Gastroesophageal sphincter (tissue), 4 donors: ENCODE measurements at regions not wholly inside any gene's neighbourhood (a gene's known extent, or its start where the extent isn't known, plus 50 kb on each side); places are given as distances from the start of the nearest gene placed in this dataset.
"Not testable (repeated sequence)": the region's sequence is repeated elsewhere in the genome, so short reads cannot be mapped to it uniquely, and the experiment has no call there.

Experiments
- ATAC-seq: fragments of 150-250 bp; one replicate; pipeline ENCODE4 v1.9.1; 2016; ENCODE audit warnings: mild to moderate bottlenecking, moderate library complexity
- H3K27ac ChIP-seq, 4 donors: fragments of 200-600 bp; sonication (generic) in 3 of 4; 1 replicate in 3 of 4; 2 replicates in 1 of 4; pipeline ENCODE4 v1.5.1; 2016 to 2019
- H3K27me3 ChIP-seq: fragments of 200-600 bp; sonication (generic); one replicate; pipeline ENCODE4 v1.5.1; 2019
- H3K36me3 ChIP-seq, 2 donors: fragments of 200-600 bp; sonication (generic); one replicate each; pipeline ENCODE4 v1.5.1; 2019; ENCODE audit warnings: control low read depth in 1 of 2
- H3K4me1 ChIP-seq, 3 donors: fragments of 200-600 bp; sonication (generic); 1 replicate in 2 of 3; 2 replicates in 1 of 3; pipeline ENCODE4 v1.5.1; 2016 to 2019; ENCODE audit warnings: control low read depth in 2 of 3
- H3K4me3 ChIP-seq, 2 donors: fragments of 200-600 bp; sonication (generic); one replicate each; pipeline ENCODE4 v1.5.1; 2019; ENCODE audit warnings: mild to moderate bottlenecking in 1 of 2, moderate library complexity in 1 of 2
- H3K9me3 ChIP-seq, 3 donors: fragments of 200-600 bp; sonication (generic); one replicate each; pipeline ENCODE4 v1.5.1; 2017 to 2019; ENCODE audit warnings: control low read depth in 2 of 3
- EP300 ChIP-seq: sonication (generic); formaldehyde crosslinking; IDR thresholded peaks from one replicate; pipeline ENCODE4 v1.6.1; 2017; ENCODE audit warnings: antibody characterized with exemption, mild to moderate bottlenecking
- POLR2A ChIP-seq, 2 donors: fragments of 450-650 bp; IDR thresholded peaks; one replicate each; pipeline ENCODE4 v1.6.1; 2017; ENCODE audit warnings: antibody characterized with exemption in 2 of 2, mild to moderate bottlenecking in 2 of 2, moderate library complexity in 1 of 2
- POLR2AphosphoS5 ChIP-seq: sonication (generic); formaldehyde crosslinking; IDR thresholded peaks from one replicate; pipeline ENCODE4 v1.6.1; 2017; ENCODE audit warnings: antibody characterized with exemption
- WGBS, 2 donors: methylation state at CpG; one replicate each; pipeline ENCODE4 v1.1.5; 2018; ENCODE audit warnings: low coverage in 1 of 2; 5-methylcytosine and 5-hydroxymethylcytosine counted together
- TF ChIP-seq, protein P1 (sequence below), 4 experiments: fragments of 200-600 bp in 2 of 4; fragments of 450-650 bp in 2 of 4; sonication (generic) in 1 of 4; IDR thresholded peaks; one replicate each; pipeline ENCODE4 v1.5.1; 2017 to 2019; ENCODE audit warnings: antibody characterized with exemption in 4 of 4, mild to moderate bottlenecking in 2 of 4, moderate library complexity in 2 of 4

DNA sequence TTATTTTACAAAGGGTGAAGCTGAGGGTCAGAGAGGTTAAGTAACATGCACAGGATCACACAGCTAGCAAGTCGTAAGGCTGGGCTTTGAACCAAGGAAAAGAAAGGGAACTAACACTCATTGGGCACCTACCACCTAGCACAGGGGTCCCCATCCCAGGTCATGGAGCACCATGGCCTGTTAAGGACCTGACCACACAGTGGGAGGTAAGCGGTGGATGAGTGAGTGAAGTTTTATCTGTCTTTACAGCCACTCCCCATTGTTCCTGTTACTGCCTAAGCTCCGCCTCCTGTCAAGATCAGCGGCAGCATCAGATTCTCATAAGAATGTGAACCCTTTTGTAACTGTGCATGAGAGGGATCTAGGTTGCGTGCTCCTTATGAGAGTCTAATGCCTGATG, 222.8 kb downstream of the RAB11FIP2 start:
- ATAC-seq: no peak
- Histone ChIP-seq H3K27me3 (peaks cover 13% of the 10 kb centered on the region), H3K4me1 (no peaks in the 10 kb centered on the region), H3K9me3 (no peaks in the 10 kb centered on the region), H3K4me3 (no peak overlapping the region), H3K27ac (no peak overlapping the region), H3K36me3 (no peaks in the 10 kb centered on the region)
- TF ChIP-seq, protein P1, sequence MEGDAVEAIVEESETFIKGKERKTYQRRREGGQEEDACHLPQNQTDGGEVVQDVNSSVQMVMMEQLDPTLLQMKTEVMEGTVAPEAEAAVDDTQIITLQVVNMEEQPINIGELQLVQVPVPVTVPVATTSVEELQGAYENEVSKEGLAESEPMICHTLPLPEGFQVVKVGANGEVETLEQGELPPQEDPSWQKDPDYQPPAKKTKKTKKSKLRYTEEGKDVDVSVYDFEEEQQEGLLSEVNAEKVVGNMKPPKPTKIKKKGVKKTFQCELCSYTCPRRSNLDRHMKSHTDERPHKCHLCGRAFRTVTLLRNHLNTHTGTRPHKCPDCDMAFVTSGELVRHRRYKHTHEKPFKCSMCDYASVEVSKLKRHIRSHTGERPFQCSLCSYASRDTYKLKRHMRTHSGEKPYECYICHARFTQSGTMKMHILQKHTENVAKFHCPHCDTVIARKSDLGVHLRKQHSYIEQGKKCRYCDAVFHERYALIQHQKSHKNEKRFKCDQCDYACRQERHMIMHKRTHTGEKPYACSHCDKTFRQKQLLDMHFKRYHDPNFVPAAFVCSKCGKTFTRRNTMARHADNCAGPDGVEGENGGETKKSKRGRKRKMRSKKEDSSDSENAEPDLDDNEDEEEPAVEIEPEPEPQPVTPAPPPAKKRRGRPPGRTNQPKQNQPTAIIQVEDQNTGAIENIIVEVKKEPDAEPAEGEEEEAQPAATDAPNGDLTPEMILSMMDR (IDR thresholded peaks at IDR 0.05): no peak
- 81 to 82% methylated on average over 4 to 5 of the region's 5 CpGs for WGBS, 2 donors

DNA sequence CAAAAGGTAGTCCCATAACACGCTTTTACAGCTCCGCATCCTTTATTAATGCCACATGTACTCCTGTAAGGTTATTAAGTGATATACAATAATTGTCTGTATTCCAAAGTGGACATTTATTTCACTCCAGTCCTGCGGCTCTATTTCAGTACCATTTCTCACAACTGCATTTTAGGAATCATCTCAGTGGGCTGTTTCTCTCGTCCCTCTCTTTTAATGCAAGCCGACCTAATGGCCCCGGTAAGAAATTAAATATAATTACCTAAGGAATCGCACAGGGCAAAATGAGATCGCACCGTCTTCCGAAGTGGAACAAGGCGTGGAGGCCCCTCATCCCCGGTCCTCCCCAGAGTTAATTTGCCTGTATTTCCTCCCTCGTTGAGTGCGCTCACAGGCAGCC, 216.5 kb downstream of the RAB11FIP2 start:
- TF ChIP-seq, protein P1 (IDR thresholded peaks at IDR 0.05): no peak
- no peaks in the 10 kb centered on the region for H3K36me3 ChIP-seq
- H3K4me3 ChIP-seq: no peak overlapping the region
- no peak overlapping the region for H3K27ac ChIP-seq
- peaks cover 3% of the 10 kb centered on the region for H3K27me3 ChIP-seq
- ATAC-seq: no peak
- H3K4me1 ChIP-seq: no peaks in the 10 kb centered on the region
- 82 to 85% methylated on average over 14 of the region's 14 CpGs for WGBS, 2 donors
- H3K9me3 ChIP-seq: no peaks in the 10 kb centered on the region

DNA sequence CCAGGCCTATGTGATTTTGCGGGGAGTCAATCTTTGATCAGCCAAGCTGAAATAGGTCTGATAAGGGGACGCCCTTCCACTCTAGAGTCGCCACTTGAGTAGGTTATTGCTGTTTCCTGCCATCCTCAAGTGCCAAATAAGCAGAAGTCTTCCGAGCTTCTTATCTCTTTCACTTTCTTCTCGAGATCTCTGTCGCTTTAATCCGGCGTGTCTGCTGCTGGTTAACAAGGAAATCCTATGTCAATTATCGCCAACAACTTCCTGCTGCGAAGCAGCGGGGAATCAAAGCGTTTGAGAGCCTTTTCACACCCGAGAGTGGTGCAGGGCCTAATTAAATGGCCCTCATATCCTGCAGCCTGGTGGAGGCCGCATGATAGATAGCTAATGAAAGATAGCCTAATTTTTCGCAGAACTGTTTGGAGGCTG, 215.9 kb downstream of the RAB11FIP2 start:
- WGBS, 2 donors: 31 to 36% methylated on average over 6 to 11 of the region's 15 CpGs
- ATAC-seq: no peak
- TF ChIP-seq EP300: no peak
- no peak for TF ChIP-seq POLR2A (IDR thresholded peaks at IDR 0.05)
- TF ChIP-seq, protein P1 (IDR thresholded peaks at IDR 0.05): no peak
- no peak for TF ChIP-seq POLR2AphosphoS5

DNA sequence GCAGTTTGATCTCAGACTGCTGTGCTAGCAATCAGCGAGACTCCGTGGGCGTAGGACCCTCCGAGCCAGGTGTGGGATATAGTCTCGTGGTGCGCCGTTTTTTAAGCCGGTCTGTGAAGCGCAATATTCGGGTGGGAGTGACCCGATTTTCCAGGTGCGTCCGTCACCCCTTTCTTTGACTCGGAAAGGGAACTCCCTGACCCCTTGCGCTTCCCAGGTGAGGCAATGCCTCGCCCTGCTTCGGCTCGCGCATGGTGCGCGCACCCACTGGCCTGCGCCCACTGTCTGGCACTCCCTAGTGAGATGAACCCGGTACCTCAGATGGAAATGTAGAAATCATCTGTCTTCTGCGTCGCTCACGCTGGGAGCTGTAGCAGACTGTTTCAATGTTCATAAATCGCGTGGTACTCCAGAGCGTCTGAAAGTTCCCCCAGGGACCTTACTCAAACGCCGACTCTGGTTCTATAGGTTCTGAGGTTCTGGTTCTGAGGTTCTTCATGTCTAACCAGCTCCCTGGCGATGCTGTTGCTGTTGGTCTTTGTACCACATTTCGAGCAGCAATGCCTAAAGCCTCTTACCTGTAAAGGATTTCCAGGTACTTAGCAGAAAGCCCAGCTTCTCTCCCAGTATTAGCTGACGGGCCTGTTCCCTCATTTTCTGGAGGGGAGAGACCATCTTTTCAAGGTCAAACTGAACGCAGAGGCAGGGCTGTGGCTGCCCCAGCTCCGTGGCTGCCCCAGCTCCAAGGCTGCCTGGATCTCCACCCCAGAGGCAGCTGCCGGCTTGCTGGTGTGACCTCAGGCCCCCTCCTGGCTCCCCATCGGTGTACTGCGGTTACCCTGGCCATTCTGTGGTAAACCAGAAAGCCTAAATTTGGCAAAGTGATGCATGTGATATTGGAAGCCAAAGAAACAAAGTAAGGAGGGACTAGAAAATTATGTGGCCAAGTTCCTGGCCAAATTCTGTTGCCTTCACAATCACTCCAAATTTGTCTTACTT, 207.9 kb downstream of the RAB11FIP2 start:
- H3K4me1 ChIP-seq, H3K27ac ChIP-seq, H3K9me3 ChIP-seq, ATAC-seq, H3K36me3 ChIP-seq, H3K4me3 ChIP-seq: not testable (repeated sequence)
- peaks cover 29% of the 10 kb centered on the region for H3K27me3 ChIP-seq
- WGBS, 2 donors: 93% methylated on average over 3 of the region's 39 CpGs; no CpG with 5 or more reads in 1 of the 2 donors

More for the DNA sequence above, 215.9 kb downstream of the RAB11FIP2 start:
- no peaks in the 10 kb centered on the region for H3K4me1 ChIP-seq
- H3K27me3 ChIP-seq: peaks cover 3% of the 10 kb centered on the region
- H3K9me3 ChIP-seq: no peaks in the 10 kb centered on the region
- H3K4me3 ChIP-seq: no peak overlapping the region
- no peak overlapping the region for H3K27ac ChIP-seq
- H3K36me3 ChIP-seq: no peaks in the 10 kb centered on the region

DNA sequence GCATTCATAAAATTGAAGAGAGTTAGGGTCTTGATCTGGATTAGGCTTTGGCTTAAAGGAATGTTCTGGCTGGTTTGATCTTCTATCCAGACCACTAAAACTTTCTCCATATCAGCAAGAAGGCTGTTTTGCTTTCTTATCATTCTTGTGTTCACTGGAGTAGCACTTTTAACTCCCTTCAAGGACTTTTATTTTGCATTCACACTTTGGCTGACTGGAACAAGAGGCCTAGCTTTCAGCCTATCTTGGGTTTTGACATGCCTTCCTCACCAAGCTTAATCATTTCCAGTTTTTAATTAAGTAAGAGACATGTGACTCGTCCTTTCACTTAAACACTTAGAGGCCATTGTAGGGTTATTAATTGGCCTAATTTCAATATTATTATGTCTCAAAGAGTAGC, 190.3 kb downstream of the RAB11FIP2 start:
- WGBS, 2 donors: 55% methylated on average over 1 of the region's 1 CpG; no CpG with 5 or more reads in 1 of the 2 donors

DNA sequence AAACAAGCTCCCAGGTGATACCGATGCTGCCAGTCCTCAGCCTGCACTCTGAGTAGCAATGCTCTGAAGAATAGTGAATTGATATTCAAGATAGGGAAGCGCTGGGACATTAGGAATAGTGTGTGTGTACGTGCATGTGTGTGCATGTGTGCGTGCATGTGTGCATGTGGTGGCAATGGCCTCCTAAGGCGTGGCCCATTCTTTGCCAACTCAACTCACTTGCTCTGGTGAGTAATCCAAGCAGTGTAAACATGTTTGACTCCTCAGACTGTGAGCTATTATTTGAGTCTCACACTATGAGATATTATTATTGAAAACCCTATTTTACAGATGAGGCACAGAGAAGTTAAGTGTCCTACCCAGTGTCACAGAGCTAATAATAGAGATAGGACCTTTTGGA, 186.6 kb downstream of the RAB11FIP2 start:
- Histone ChIP-seq H3K27me3 (peaks cover 24% of the 10 kb centered on the region), H3K9me3 (peaks cover 0 to 11% (median 0%) of the 10 kb centered on the region in 3 donors), H3K36me3 (no peaks in the 10 kb centered on the region), H3K27ac (no peak overlapping the region), H3K4me3 (no peak overlapping the region), H3K4me1 (no peaks in the 10 kb centered on the region)
- WGBS, 2 donors: 85 to 100% methylated on average over 2 to 5 of the region's 5 CpGs
- ATAC-seq: no peak
- TF ChIP-seq, protein P1 (IDR thresholded peaks at IDR 0.05): no peak
- TF ChIP-seq EP300: no peak
- TF ChIP-seq POLR2A (IDR thresholded peaks at IDR 0.05): no peak
- no peak for TF ChIP-seq POLR2AphosphoS5

More for the DNA sequence above, 190.3 kb downstream of the RAB11FIP2 start:
- not testable (repeated sequence) for H3K36me3 ChIP-seq, H3K4me3 ChIP-seq, H3K27ac ChIP-seq, H3K4me1 ChIP-seq, ATAC-seq
- peaks cover 20% of the 10 kb centered on the region for H3K27me3 ChIP-seq
- peaks cover 0 to 11% (median 0%) of the 10 kb centered on the region in 3 donors for H3K9me3 ChIP-seq
